H9 (cell line): ENCODE measurements at regions not wholly inside any gene's neighbourhood (a gene's known extent, or its start where the extent isn't known, plus 50 kb on each side); places are given as distances from the start of the nearest gene placed in this dataset.

Experiments
- DNase-seq: peaks from one replicate; pipeline ENCODE4 v3.0.0-alpha.2; 2017
- H2AFZ ChIP-seq: one replicate; pipeline ENCODE4 v1.6.1; 2013; ENCODE audit warnings: mild to moderate bottlenecking, low read length, control low read depth, moderate library complexity
- H2AK5ac ChIP-seq: 2 replicates; pipeline ENCODE4 v1.6.1; 2013; ENCODE audit warnings: low read length, control low read depth, mixed read lengths; ENCODE audit not compliant: insufficient read length
- H2BK120ac ChIP-seq: one replicate; pipeline ENCODE4 v1.6.1; 2013; ENCODE audit warnings: low read depth, mild to moderate bottlenecking, low read length, control low read depth, inconsistent platforms; ENCODE audit not compliant: poor library complexity, severe bottlenecking
- H2BK12ac ChIP-seq: 2 replicates; pipeline ENCODE4 v1.6.1; 2013; ENCODE audit warnings: low read length, control low read depth, mixed read lengths, low read depth; ENCODE audit not compliant: insufficient read length
- H2BK15ac ChIP-seq: 2 replicates; pipeline ENCODE4 v1.6.1; 2013; ENCODE audit warnings: low read depth, low read length, control low read depth
- H2BK20ac ChIP-seq: one replicate; pipeline ENCODE4 v1.6.1; 2013; ENCODE audit warnings: low read depth, mild to moderate bottlenecking, low read length, control low read depth, inconsistent platforms; ENCODE audit not compliant: poor library complexity, severe bottlenecking
- H2BK5ac ChIP-seq: 2 replicates; pipeline ENCODE4 v1.6.1; 2013; ENCODE audit warnings: low read length, control low read depth, mixed read lengths; ENCODE audit not compliant: insufficient read length
- H3K14ac ChIP-seq: 2 replicates; pipeline ENCODE4 v1.6.1; 2013; ENCODE audit warnings: low read length, control low read depth; ENCODE audit not compliant: insufficient read depth
- H3K18ac ChIP-seq: 2 replicates; pipeline ENCODE4 v1.6.1; 2013; ENCODE audit warnings: low read depth, mild to moderate bottlenecking, mixed read lengths, low read length, control low read depth; ENCODE audit not compliant: insufficient read length
- H3K23ac ChIP-seq: 2 replicates; pipeline ENCODE4 v1.6.1; 2013; ENCODE audit warnings: low read length, control low read depth, mixed read lengths, low read depth; ENCODE audit not compliant: insufficient read length
- H3K23me2 ChIP-seq: 2 replicates; pipeline ENCODE4 v1.6.1; 2013; ENCODE audit warnings: low read depth, mild to moderate bottlenecking, mixed read lengths, low read length, control low read depth; ENCODE audit not compliant: insufficient read length, poor library complexity, severe bottlenecking
- H3K27ac ChIP-seq: 2 replicates; pipeline ENCODE4 v1.5.1; 2013; ENCODE audit warnings: low read length, control low read depth, mixed read lengths, low read depth; ENCODE audit not compliant: insufficient read length
- H3K27me3 ChIP-seq: 2 replicates; pipeline ENCODE4 v1.6.1; 2013; ENCODE audit warnings: low read length, control low read depth, inconsistent platforms; ENCODE audit not compliant: insufficient read depth
- H3K4ac ChIP-seq: 2 replicates; pipeline ENCODE4 v1.6.1; 2013; ENCODE audit warnings: low read depth, mild to moderate bottlenecking, control low read depth, inconsistent platforms, low read length, moderate library complexity
- H3K4me1 ChIP-seq: 2 replicates; pipeline ENCODE4 v1.6.1; 2013; ENCODE audit warnings: low read length, control low read depth, inconsistent platforms; ENCODE audit not compliant: insufficient read depth
- H3K4me2 ChIP-seq: 2 replicates; pipeline ENCODE4 v1.6.1; 2013; ENCODE audit warnings: low read length, control low read depth, mixed read lengths; ENCODE audit not compliant: insufficient read length, insufficient read depth
- H3K56ac ChIP-seq: 2 replicates; pipeline ENCODE4 v1.6.1; 2013; ENCODE audit warnings: low read depth, mild to moderate bottlenecking, mixed read lengths, low read length, control low read depth; ENCODE audit not compliant: insufficient read length
- H3K79me1 ChIP-seq: 2 replicates; pipeline ENCODE4 v1.6.1; 2013; ENCODE audit warnings: low read depth, mild to moderate bottlenecking, moderate library complexity, low read length, control low read depth, inconsistent platforms; ENCODE audit not compliant: insufficient read depth, poor library complexity, severe bottlenecking
- H3K79me2 ChIP-seq: 2 replicates; pipeline ENCODE4 v1.6.1; 2013; ENCODE audit warnings: low read length, control low read depth, inconsistent platforms; ENCODE audit not compliant: insufficient read depth
- H3K9ac ChIP-seq: 2 replicates; pipeline ENCODE4 v1.6.1; 2013; ENCODE audit warnings: low read length, control low read depth, mixed read lengths; ENCODE audit not compliant: insufficient read length; ENCODE audit errors: extremely low read depth
- H3K9me3 ChIP-seq: one replicate; pipeline ENCODE4 v1.6.1; 2013; ENCODE audit warnings: low read depth, low read length, inconsistent platforms; ENCODE audit not compliant: control insufficient read depth
- H3T11ph ChIP-seq: one replicate; pipeline ENCODE4 v1.6.1; 2013; ENCODE audit warnings: mild to moderate bottlenecking, low read length, control low read depth, inconsistent platforms
- H4K20me1 ChIP-seq: one replicate; pipeline ENCODE4 v1.6.1; 2013; ENCODE audit not compliant: control insufficient read depth, insufficient read length, insufficient read depth
- H4K5ac ChIP-seq: 2 replicates; pipeline ENCODE4 v1.6.1; 2013; ENCODE audit warnings: low read depth, mild to moderate bottlenecking, mixed read lengths, low read length, control low read depth; ENCODE audit not compliant: insufficient read length
- H4K8ac ChIP-seq: replicated peaks from 2 replicates; pipeline ENCODE4 v1.6.1; 2013; ENCODE audit warnings: low read length, control low read depth, mixed read lengths, low read depth; ENCODE audit not compliant: insufficient read length
- H4K91ac ChIP-seq: 2 replicates; pipeline ENCODE4 v1.6.1; 2013; ENCODE audit warnings: low read depth, mild to moderate bottlenecking, moderate library complexity, mixed read lengths, low read length, control low read depth; ENCODE audit not compliant: insufficient read length
- H3K27ac Mint-ChIP-seq, 3 experiments: 2 replicates in 2 of 3; 3 replicates in 1 of 3; pipeline ENCODE4 v1.8.0; 2020 to 2021; ENCODE audit warnings: mixed read lengths in 3 of 3, mild to moderate bottlenecking in 1 of 3, moderate library complexity in 1 of 3
- H3K27me3 Mint-ChIP-seq: 2 replicates; pipeline ENCODE4 v1.8.0; 2021; ENCODE audit warnings: low read depth, mild to moderate bottlenecking, moderate library complexity, mixed read lengths
- H3K36me3 Mint-ChIP-seq, 3 experiments: 2 replicates in 2 of 3; 3 replicates in 1 of 3; pipeline ENCODE4 v1.8.0; 2020 to 2021; ENCODE audit warnings: low read depth in 3 of 3, mixed read lengths in 3 of 3; ENCODE audit not compliant: insufficient read depth in 1 of 3
- H3K4me1 Mint-ChIP-seq, 2 experiments: 2 replicates each; pipeline ENCODE4 v1.8.0; 2020; ENCODE audit warnings: mixed read lengths in 2 of 2
- H3K4me3 Mint-ChIP-seq, 2 experiments: 2 replicates in 1 of 2; 3 replicates in 1 of 2; pipeline ENCODE4 v1.8.0; 2020 to 2021; ENCODE audit warnings: mild to moderate bottlenecking in 2 of 2, mixed read lengths in 2 of 2, moderate library complexity in 1 of 2
- H3K9me3 Mint-ChIP-seq, 2 experiments: 2 replicates in 1 of 2; 3 replicates in 1 of 2; pipeline ENCODE4 v1.8.0; 2020; ENCODE audit warnings: mild to moderate bottlenecking in 2 of 2, mixed read lengths in 2 of 2, moderate library complexity in 1 of 2
- CTCF ChIP-seq: fragments of 200-600 bp; sonication (generic); conservative IDR thresholded peaks from 3 replicates; pipeline ENCODE4 v1.8.0; 2021; ENCODE audit warnings: antibody characterized with exemption, mild to moderate bottlenecking
- WGBS: extraction: QIAGEN DNeasy Blood & Tissue Kit; methylation state at CpG from one replicate; pipeline ENCODE4 v1.1.7; 2013; ENCODE audit warnings: missing lambda C conversion rate, low lambda C conversion rate, mixed read lengths; ENCODE audit not compliant: insufficient read length; ENCODE audit errors: extremely low coverage; 5-methylcytosine and 5-hydroxymethylcytosine counted together

GRCh38 chr5:145141534-145141933, 693.6 kb downstream of the PRELID2 start:
- no peak overlapping the region for H3T11ph ChIP-seq
- no peak overlapping the region for H2BK12ac ChIP-seq
- H3K79me2 ChIP-seq: no peaks in the 10 kb centered on the region
- H2BK5ac ChIP-seq: no peak overlapping the region
- H3K4me2 ChIP-seq: no peak overlapping the region
- H2AK5ac ChIP-seq: no peak overlapping the region
- no peak overlapping the region for H3K18ac ChIP-seq
- no peaks in the 10 kb centered on the region for H4K20me1 ChIP-seq
- H3K36me3 Mint-ChIP-seq: no peaks in the 10 kb centered on the region
- H3K9me3 ChIP-seq: no peaks in the 10 kb centered on the region
- no peak overlapping the region for H2BK20ac ChIP-seq
- H3K79me1 ChIP-seq: no peaks in the 10 kb centered on the region
- H2BK15ac ChIP-seq: no peak overlapping the region
- no peak for TF ChIP-seq CTCF
- H4K8ac ChIP-seq: no peak overlapping the region
- H3K56ac ChIP-seq: no peak overlapping the region
- peaks cover 6 to 10% of the 10 kb centered on the region in 2 experiments for H3K4me1 Mint-ChIP-seq
- DNase-seq: no peak
- H3K27me3 Mint-ChIP-seq: no peaks in the 10 kb centered on the region
- H3K4me1 ChIP-seq: no peaks in the 10 kb centered on the region
- H3K27ac ChIP-seq: no peak overlapping the region
- H3K9ac ChIP-seq: no peak overlapping the region
- WGBS: no CpG with 5 or more reads among the region's 1 CpG
- H3K4me3 Mint-ChIP-seq: no peak overlapping the region
- H3K4ac ChIP-seq: no peak overlapping the region
- no peaks in the 10 kb centered on the region for H3K27me3 ChIP-seq
- no peaks in the 10 kb centered on the region; a peak in 1 of 5 replicates for H3K9me3 Mint-ChIP-seq
- H2AFZ ChIP-seq: no peak overlapping the region
- H4K91ac ChIP-seq: no peak overlapping the region
- H4K5ac ChIP-seq: no peak overlapping the region
- no peaks in the 10 kb centered on the region for H3K23me2 ChIP-seq
- H3K14ac ChIP-seq: no peak overlapping the region
- no peak overlapping the region for H3K23ac ChIP-seq
- H2BK120ac ChIP-seq: no peak overlapping the region
- H3K27ac Mint-ChIP-seq: no peak overlapping the region
